ENCODE measurements at regions not wholly inside any gene's neighbourhood (a gene's known extent, or its start where the extent isn't known, plus 50 kb on each side); places are given as distances from the start of the nearest gene placed in this dataset.

DNA sequence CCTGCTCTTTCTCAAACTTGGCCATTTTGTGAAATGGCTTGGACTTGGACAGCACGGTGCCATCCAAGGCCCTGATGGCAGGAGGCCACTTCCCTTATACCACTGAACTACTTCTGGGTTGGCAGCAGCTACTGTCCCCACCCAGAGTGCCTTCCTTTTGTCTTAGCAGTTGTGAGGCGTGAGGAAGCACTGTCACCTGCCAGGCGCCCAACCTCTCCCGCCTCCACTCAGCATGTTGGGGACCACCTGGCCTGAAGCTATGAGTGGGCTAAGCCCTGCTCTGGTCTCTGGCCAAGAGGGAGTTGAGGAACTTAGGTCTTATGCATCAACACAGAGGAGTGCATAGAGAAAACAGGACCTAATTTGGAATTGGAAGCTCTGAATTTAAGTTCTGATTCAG, 276.0 kb downstream of the ENC1 start:
- TF ChIP-seq, protein P1, sequence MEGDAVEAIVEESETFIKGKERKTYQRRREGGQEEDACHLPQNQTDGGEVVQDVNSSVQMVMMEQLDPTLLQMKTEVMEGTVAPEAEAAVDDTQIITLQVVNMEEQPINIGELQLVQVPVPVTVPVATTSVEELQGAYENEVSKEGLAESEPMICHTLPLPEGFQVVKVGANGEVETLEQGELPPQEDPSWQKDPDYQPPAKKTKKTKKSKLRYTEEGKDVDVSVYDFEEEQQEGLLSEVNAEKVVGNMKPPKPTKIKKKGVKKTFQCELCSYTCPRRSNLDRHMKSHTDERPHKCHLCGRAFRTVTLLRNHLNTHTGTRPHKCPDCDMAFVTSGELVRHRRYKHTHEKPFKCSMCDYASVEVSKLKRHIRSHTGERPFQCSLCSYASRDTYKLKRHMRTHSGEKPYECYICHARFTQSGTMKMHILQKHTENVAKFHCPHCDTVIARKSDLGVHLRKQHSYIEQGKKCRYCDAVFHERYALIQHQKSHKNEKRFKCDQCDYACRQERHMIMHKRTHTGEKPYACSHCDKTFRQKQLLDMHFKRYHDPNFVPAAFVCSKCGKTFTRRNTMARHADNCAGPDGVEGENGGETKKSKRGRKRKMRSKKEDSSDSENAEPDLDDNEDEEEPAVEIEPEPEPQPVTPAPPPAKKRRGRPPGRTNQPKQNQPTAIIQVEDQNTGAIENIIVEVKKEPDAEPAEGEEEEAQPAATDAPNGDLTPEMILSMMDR (IDR thresholded peaks at IDR 0.05; ENCODE audit: low read length) = no peak
- TF ChIP-seq EZH2phosphoT487 (IDR thresholded peaks at IDR 0.05; ENCODE audit: low read length) (no peak), EZH2 (optimal IDR thresholded peaks at IDR 0.05; ENCODE audit: low read depth, low read length) (no peak)
